ENCODE measurements at regions not wholly inside any gene's neighbourhood (a gene's known extent, or its start where the extent isn't known, plus 50 kb on each side); places are given as distances from the start of the nearest gene placed in this dataset.

DNA sequence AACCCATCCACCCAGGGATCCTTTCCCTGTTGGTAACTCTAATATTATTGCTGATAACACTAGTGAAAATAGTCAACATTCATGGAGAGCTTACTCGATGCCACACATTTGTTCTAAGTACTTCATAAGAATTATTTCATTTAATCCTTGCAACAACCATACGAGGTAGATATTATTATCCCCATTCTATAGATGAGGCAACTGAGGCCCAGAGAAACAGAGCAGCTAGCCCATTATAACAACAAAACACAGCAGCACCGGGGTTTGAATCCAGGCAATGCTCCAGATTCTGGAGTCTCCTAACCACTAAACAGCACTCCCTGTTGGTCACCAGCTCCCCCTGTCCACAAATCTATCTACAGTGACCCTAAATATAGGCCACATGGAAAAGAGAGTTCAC, 90.4 kb upstream of the PKDCC start:
- TF ChIP-seq GABPA (IDR thresholded peaks at IDR 0.05; ENCODE audit: low read depth): no peak
- TF ChIP-seq, protein P1, sequence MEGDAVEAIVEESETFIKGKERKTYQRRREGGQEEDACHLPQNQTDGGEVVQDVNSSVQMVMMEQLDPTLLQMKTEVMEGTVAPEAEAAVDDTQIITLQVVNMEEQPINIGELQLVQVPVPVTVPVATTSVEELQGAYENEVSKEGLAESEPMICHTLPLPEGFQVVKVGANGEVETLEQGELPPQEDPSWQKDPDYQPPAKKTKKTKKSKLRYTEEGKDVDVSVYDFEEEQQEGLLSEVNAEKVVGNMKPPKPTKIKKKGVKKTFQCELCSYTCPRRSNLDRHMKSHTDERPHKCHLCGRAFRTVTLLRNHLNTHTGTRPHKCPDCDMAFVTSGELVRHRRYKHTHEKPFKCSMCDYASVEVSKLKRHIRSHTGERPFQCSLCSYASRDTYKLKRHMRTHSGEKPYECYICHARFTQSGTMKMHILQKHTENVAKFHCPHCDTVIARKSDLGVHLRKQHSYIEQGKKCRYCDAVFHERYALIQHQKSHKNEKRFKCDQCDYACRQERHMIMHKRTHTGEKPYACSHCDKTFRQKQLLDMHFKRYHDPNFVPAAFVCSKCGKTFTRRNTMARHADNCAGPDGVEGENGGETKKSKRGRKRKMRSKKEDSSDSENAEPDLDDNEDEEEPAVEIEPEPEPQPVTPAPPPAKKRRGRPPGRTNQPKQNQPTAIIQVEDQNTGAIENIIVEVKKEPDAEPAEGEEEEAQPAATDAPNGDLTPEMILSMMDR (IDR thresholded peaks at IDR 0.05; ENCODE audit: insufficient read depth, low read length): no peak
- TF ChIP-seq, protein P2, sequence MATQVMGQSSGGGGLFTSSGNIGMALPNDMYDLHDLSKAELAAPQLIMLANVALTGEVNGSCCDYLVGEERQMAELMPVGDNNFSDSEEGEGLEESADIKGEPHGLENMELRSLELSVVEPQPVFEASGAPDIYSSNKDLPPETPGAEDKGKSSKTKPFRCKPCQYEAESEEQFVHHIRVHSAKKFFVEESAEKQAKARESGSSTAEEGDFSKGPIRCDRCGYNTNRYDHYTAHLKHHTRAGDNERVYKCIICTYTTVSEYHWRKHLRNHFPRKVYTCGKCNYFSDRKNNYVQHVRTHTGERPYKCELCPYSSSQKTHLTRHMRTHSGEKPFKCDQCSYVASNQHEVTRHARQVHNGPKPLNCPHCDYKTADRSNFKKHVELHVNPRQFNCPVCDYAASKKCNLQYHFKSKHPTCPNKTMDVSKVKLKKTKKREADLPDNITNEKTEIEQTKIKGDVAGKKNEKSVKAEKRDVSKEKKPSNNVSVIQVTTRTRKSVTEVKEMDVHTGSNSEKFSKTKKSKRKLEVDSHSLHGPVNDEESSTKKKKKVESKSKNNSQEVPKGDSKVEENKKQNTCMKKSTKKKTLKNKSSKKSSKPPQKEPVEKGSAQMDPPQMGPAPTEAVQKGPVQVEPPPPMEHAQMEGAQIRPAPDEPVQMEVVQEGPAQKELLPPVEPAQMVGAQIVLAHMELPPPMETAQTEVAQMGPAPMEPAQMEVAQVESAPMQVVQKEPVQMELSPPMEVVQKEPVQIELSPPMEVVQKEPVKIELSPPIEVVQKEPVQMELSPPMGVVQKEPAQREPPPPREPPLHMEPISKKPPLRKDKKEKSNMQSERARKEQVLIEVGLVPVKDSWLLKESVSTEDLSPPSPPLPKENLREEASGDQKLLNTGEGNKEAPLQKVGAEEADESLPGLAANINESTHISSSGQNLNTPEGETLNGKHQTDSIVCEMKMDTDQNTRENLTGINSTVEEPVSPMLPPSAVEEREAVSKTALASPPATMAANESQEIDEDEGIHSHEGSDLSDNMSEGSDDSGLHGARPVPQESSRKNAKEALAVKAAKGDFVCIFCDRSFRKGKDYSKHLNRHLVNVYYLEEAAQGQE (IDR thresholded peaks at IDR 0.05; ENCODE audit: insufficient replicate concordance, low read depth): no peak

All from HL-60 (cell line).